Muscle of arm (tissue), 1 donor: ENCODE measurements at regions not wholly inside any gene's neighbourhood (a gene's known extent, or its start where the extent isn't known, plus 50 kb on each side); places are given as distances from the start of the nearest gene placed in this dataset.
"Not testable (repeated sequence)": the region's sequence is repeated elsewhere in the genome, so short reads cannot be mapped to it uniquely, and the experiment has no call there.

Experiments used
- DNase-seq: peaks from one replicate; pipeline ENCODE4 v3.0.0-alpha.2; 2013

- no peak for DNase-seq
Observed at GRCh38 chr22:22120160-22120559, 124.4 kb upstream of the VPREB1 start.

DNA sequence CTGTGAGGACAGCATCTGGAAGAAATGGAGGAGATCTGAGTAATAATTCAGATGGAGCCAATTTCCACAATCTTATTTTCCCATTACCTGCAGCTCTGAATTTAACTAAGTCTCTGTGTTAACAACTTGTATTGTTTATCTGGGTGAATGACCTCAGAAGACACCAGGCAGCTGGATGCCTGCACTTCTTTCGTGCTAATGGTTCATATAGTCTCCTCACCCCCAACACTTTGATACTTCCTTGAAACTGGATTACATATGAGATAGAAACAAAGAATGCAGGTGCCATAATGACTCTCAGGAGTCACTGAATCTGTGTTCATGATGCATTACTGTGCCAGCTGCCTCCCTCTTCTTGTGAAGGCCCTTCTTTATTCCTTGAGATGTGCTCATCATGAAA, 125.6 kb upstream of the VPREB1 start:
- no peak for DNase-seq

GRCh38 chr22:22117864-22118544, 126.6 kb upstream of the VPREB1 start:
- DNase-seq, result not testable (repeated sequence)

DNA sequence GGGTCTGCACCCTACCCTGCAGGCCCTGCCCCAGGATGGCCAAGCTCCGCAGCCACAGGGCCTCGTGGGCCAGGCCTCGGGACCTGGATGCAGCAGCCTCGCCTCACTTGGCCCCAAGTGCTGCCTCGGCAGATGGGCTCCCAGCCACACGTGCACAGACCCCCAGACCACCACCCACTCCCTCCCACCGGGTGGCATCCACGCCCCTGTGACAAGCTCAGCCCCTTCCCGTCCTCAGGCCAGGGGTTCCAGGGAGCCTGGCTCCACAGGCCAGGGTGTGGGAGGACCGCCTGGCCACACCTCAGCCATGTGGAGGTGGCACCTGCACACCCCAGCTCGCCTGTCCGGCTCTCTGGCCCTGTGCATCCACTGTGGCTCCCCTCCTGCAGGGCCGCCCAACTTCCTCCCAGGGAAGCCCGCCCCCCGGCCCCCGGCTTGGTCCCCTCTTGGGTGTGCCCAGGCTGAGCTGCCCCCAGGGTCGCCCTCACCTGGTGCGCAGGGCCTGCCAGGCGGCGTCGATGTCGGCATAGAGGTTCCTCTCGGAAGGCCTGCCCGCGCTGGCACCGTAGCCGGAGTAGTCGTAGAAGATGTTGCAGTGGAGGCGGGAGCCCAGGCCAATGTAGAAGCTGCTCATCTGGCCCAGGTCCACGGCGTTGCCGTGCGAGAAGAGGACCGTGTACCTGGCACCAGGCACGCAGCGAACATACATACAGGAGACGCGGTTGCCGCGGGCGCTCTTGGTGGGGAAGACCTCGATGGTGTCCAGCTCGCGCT, 127.4 kb upstream of the VPREB1 start:
- not testable (repeated sequence) for DNase-seq

DNA sequence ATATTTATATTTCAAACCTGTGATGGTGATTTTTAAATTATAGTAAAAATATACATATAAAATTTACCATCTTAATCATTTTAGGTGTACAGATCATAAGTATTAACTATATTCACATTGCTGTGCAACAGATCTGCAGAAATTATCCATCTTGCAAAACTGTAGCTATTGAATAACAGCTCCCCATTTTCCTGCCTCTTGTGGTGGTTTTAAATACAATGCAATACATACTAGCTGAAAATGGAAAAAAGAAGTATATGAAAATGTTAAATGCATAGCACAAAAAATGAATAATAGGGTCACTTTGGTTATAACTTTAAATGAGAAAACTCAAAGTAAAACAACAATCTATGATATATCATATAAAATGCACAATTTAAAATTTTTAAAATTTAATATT, 130.9 kb upstream of the VPREB1 start:
- DNase-seq, result no peak

DNA sequence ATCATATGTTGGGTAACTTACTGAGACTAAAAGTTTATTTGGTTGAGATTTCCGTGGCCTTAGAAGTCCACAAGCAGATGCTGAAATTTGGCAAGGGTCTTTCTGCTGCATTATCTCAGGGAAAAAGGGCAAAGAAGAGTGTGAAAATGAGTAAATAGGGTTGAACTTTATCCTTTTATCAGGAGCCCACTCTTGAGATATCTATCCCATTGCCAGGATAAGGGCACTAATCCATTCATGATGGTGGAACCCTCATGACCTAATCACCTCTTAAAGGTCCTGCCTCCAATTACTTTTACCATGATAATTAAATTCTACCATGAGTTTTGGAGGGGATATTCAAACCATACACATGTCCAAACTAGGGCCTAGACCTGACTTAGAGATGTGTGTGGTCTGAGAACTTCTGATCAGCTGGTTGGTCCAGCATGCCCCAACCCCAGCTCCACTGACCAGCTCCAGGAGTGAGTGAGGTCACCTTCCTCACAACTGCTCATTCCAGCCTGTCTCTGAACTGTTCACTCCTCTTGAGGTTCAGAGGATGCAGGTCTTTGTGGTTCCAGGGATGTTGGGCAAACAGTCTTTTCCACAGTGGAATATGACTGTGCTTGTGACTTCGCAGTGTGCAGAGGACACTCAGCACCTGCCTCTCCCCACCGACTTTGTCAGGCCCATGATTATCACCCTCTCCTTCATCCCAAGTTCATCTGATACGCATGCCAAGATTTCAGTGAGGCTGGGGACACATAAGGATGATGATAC, 130.1 kb upstream of the TOP3B start:
- no peak for DNase-seq

DNA sequence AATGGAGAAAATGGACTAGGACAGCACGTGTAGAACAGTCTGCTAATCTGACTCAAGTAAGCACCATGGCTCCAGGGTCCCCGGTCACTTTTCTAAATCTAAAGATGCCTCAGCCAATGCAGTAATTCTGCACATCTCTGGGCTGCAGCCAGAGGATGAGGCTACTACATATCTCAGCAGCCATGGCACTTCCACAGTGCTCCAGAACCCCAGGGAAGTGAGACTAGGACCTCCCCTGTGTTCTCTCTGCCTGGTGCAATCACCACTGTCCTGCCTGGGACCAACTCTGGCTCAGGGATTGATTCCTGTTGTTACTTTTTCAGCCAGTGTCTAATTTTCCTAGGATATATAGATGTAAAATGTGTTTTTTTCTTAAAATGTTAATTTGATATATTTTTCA, 129.4 kb upstream of the TOP3B start:
- DNase-seq, result no peak

DNA sequence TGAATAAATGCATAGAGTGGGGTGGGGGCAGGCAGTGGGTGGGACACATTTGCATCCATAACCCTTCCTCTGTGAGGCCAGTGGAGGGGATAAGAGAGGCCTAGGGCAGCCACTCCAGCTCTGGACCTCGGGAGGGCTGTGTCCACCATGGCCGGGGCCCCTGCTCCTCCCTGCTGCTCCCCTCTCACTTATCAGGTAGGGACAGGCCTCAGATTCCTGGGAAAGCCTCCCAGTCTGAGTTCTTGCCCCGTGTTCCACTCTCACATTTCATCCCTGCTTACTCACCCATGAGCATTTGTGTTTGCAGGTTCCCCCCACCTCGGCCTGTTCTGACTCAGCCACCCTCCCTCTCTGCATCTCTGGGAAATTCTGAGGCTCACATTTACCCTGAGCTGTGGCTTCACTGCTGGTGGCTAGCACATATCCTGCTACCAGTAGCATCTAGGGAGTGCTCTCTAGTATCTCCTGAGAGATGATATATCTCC, 128.7 kb upstream of the TOP3B start:
- DNase-seq, result no peak

DNA sequence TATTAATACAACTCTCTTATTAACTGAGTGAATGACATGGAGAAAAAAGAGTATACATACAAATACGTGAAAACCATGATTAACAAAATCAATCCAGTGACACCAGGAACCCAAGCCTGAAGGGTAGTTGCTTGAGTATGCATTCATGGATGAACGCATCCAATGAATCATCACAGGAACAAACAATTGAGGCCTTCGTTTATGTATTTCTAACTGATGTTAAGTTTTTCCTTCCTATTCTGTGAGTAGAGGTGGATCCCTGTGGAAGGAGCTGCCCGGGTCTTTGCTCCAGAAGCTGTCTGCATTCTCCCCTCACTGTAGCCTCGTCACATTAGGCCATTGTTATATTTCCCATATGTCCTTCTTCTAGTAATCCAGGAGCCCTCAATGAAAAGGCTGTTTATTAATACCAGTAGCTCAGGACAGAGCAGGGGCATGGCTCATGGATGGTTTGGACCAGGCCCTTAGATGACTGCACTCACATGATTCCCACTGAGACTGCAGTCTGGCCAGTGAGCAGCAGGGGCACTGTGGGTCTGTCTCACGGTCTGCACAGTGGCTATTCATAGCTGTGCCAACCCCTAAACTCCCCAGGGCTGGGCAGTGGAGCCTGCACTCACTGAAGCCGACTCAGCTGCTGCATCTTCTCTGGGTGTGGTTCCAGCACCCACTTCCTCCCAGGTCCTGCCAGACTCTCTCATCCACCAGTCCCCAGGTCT, 128.1 kb upstream of the TOP3B start:
- DNase-seq, result peak; percentile 6

DNA sequence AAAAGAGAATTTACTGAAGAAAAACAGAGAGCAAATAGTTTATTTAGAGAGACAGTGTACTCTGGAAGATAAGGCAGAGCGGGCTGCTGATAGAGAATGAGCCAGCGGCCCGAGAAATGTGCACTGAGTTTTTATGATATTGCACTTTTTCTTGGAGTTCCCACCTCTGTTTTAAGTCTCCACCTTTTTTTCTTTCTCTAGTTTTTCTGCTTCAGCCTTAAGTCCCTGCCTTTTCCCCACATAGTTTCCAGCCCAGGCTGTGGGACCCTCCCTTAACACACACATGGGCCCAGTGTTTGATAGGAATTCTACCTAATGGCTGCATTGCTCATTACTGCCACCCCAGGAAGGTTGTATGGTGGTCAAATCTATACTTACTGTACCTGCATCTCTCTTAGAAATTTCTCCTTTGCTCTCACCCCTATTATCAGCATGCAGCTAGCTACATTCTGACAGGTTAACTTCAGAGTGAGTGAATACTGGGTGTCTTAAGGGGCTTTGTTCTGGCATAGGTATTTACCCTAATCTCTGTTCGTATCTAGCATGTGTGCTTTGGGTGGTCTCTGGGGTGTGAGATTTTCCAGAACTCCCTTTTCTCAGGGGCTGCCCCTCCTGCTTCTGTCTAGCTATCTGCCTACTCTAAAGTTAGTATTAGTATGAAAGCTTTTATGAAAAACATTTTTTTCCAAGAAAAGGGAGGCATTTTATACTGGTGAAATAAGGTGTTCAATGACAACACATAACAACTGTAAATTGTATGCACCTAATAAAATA, 127.3 kb upstream of the TOP3B start:
- DNase-seq, result no peak

- DNase-seq, result no peak
Observed at GRCh38 chr22:22106855-22107254, 124.3 kb upstream of the TOP3B start.

DNA sequence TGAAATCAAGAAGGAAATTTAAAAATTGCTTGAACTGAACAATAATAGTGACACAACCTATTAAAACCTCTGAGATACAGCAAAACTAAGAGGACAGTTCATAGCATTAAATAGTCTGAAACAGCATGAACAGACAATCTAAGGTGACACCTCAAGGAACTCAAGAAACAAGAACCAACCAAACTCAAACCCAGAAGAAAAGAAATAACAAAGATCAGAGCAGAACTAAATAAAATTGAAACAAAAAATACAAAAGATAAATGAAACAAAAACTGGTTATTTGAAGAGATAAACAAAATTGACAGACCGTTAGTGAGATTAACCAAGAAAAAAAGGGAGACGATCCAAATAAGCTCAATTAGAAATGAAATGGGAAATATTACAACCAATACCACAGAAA, 122.8 kb upstream of the TOP3B start:
- no peak for DNase-seq

GRCh38 chr22:22103078-22103875, 120.7 kb upstream of the TOP3B start:
- DNase-seq, result no peak

- DNase-seq, result no peak
Observed at GRCh38 chr22:22099833-22100812, 117.5 kb upstream of the TOP3B start.

DNA sequence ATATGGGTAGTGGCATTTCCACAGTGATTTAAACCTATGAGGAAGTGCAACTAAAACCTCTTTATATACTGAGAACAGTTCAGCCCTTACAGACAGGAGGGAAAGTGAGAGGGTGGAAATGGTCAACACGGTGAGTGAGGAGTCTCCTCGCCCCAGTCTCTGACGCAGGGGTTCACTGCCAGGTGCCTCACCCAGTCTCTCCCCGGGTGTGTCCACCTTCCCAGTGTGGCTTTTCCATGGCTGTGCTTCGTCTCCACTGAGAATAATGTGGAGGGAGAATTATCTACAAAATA, 116.6 kb upstream of the TOP3B start:
- DNase-seq, result no peak

GRCh38 chr22:22098457-22099193, 116.0 kb upstream of the TOP3B start:
- DNase-seq, result no peak

GRCh38 chr22:22097727-22098228, 115.2 kb upstream of the TOP3B start:
- DNase-seq, result no peak

- DNase-seq, result no peak
Observed at GRCh38 chr22:22094921-22095320, 112.3 kb upstream of the TOP3B start.
